Left lung (tissue), 4 donors: ENCODE measurements at regions not wholly inside any gene's neighbourhood (a gene's known extent, or its start where the extent isn't known, plus 50 kb on each side); places are given as distances from the start of the nearest gene placed in this dataset.

Experiments
- ATAC-seq: fragments of 200-7000 bp; cut with Tn5 transposase; one replicate; pipeline ENCODE4 v1.9.1; 2020; ENCODE audit warnings: moderate library complexity
- DNase-seq, 4 donors: peaks; one replicate each; pipeline ENCODE4 v3.0.0-alpha.2; 2013 to 2020
- H3K27ac ChIP-seq, 2 donors: fragments of 200-600 bp; sonication (generic) in 1 of 2; one replicate each; pipeline versions ENCODE4 v1.5.0 to v1.8.0; 2020 to 2021
- H3K27me3 ChIP-seq, 2 donors: fragments of 200-600 bp; sonication (generic) in 1 of 2; one replicate each; pipeline versions ENCODE4 v1.5.0 to v1.8.0; 2020 to 2021
- H3K36me3 ChIP-seq, 2 donors: fragments of 200-600 bp; sonication (generic) in 1 of 2; one replicate each; pipeline versions ENCODE4 v1.5.0 to v1.8.0; 2020 to 2021
- H3K4me1 ChIP-seq, 2 donors: fragments of 200-600 bp; one replicate each; pipeline ENCODE4 v1.8.0; 2021
- H3K4me3 ChIP-seq, 2 donors: fragments of 200-600 bp; sonication (generic) in 1 of 2; one replicate each; pipeline versions ENCODE4 v1.5.0 to v1.8.0; 2020 to 2021; ENCODE audit warnings: mild to moderate bottlenecking in 1 of 2
- H3K9me3 ChIP-seq, 2 donors: fragments of 200-600 bp; sonication (generic) in 1 of 2; one replicate each; pipeline versions ENCODE4 v1.5.0 to v1.8.0; 2020 to 2021
- CTCF ChIP-seq, 2 donors: fragments of 200-600 bp; sonication (generic) in 1 of 2; IDR thresholded peaks; one replicate each; pipeline versions ENCODE4 v1.5.0 to v1.8.0; 2021; ENCODE audit warnings: antibody characterized with exemption in 2 of 2
- intact Hi-C, 2 donors: fragments of 100-400 bp; cut with DNase I; formaldehyde crosslinking; loops; one replicate each; pipeline versions ENCODE4 v1.11.2 to v1.14.2; 2022
- donor health status: DM: no; HTN: yes; CAD: no.
- donor health status: DM: no; HTN: no; CAD: no.

GRCh38 chr2:180523621-180524340, 456.6 kb upstream of the UBE2E3 start:
- no peaks in the 10 kb centered on the region for H3K27me3 ChIP-seq
- DNase-seq (no peak), ATAC-seq (no peak)
- peaks cover 0 to 4% of the 10 kb centered on the region in 2 donors for H3K9me3 ChIP-seq
- no peak overlapping the region for H3K4me3 ChIP-seq
- no peaks in the 10 kb centered on the region for H3K4me1 ChIP-seq
- H3K36me3 ChIP-seq = no peaks in the 10 kb centered on the region
- no peak for TF ChIP-seq CTCF (IDR thresholded peaks at IDR 0.05)
- intact Hi-C loops = no loop called here
- H3K27ac ChIP-seq = no peak overlapping the region

GRCh38 chr2:180520921-180521581, 459.4 kb upstream of the UBE2E3 start:
- ATAC-seq (peak; percentile 73), DNase-seq (peak in 1 of 4 donors; percentile 4)
- Histone ChIP-seq H3K4me1 (no peaks in the 10 kb centered on the region), H3K4me3 (no peak overlapping the region), H3K36me3 (no peaks in the 10 kb centered on the region), H3K27ac (no peak overlapping the region), H3K27me3 (no peaks in the 10 kb centered on the region), H3K9me3 (no peaks in the 10 kb centered on the region)
- no peak for TF ChIP-seq CTCF (IDR thresholded peaks at IDR 0.05)
- intact Hi-C loops = no loop called here

DNA sequence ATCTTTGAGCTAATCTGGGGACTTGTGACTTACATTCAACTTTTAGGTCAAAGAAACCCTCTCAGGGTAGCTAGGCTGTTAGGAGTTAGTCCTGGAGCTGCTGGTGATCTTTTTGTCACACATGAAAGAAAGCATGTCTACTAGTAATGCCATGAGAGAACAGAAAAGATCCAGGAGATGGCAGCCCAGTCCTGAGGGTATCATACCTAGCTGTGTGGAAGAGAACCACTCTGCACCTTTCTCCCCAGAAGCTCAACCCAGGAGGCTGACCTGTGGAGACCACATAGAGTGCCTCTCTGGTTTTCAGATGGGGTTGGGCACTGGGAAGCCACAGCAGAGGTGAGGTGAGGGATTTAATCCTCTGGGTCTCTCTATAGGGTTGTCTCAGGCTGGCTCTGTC, 460.2 kb upstream of the UBE2E3 start:
- no peak for TF ChIP-seq CTCF (IDR thresholded peaks at IDR 0.05)
- Histone ChIP-seq H3K36me3 (no peaks in the 10 kb centered on the region), H3K4me3 (no peak overlapping the region), H3K27ac (no peak overlapping the region), H3K4me1 (no peaks in the 10 kb centered on the region), H3K27me3 (no peaks in the 10 kb centered on the region), H3K9me3 (no peaks in the 10 kb centered on the region)
- ATAC-seq = peak; percentile 47
- DNase-seq = no peak
- intact Hi-C loops = no loop called here

- DNase-seq = no peak
- H3K9me3 ChIP-seq = no peaks in the 10 kb centered on the region
- intact Hi-C loops = no loop called here
These were observed 461.1 kb upstream of the UBE2E3 start for GRCh38 chr2:180519276-180519675.

More at GRCh38 chr2:180519276-180519675, 461.1 kb upstream of the UBE2E3 start:
- no peaks in the 10 kb centered on the region for H3K4me1 ChIP-seq
- H3K27ac ChIP-seq = no peak overlapping the region
- TF ChIP-seq CTCF (IDR thresholded peaks at IDR 0.05) = no peak
- H3K4me3 ChIP-seq = no peak overlapping the region
- ATAC-seq = peak; percentile 32
- no peaks in the 10 kb centered on the region for H3K27me3 ChIP-seq
- H3K36me3 ChIP-seq = no peaks in the 10 kb centered on the region
